ENCODE measurements at regions not wholly inside any gene's neighbourhood (a gene's known extent, or its start where the extent isn't known, plus 50 kb on each side); places are given as distances from the start of the nearest gene placed in this dataset.

DNA sequence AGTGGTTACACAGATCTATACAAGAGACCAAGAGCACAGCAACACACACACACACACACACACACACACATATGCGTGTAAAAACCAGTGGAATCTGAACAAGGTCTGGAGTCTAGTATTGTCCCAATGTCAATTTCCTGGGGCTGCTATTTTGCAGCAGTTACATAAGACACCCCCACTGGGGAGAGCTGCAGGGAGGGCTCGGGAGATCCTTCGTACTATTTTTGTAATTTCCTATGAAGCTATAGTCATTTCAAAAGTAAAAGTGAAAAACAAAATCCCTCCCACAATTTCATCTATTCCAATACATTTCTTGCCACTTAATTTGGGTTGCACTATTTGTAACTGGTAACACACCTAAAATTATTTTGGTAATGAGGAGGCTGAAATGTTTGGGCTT, 68.5 kb downstream of the C16orf95 start:
- FAIRE-seq: no peak
- TF ChIP-seq CTCF (IDR thresholded peaks at IDR 0.05; ENCODE audit: insufficient read depth, missing control alignments): no peak
- no peak for DNase-seq (ENCODE audit: insufficient read length, low spot score)

DNA sequence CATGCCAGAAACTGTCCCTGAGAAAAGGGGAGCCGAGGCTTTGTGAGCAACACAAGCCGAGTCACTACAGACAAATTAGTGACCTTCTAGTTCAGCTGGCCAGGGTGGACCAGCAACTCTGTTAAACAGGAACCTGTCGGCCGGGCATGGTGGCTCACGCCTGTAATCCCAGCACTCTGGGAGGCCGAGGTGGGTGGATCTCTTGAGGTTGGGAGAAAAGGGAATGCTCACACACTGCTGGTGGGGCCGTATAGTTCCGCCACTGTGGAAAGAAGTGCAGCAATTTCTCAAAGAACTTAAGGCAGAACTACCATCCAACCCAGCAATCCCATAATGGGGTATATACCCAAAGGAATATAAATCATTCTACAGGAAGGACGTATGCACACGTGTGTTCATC, 67.8 kb downstream of the C16orf95 start:
- FAIRE-seq (no peak), DNase-seq (ENCODE audit: insufficient read length, low spot score) (no peak)
- no peak for TF ChIP-seq CTCF (IDR thresholded peaks at IDR 0.05; ENCODE audit: insufficient read depth, missing control alignments)

- no peak for TF ChIP-seq CTCF (IDR thresholded peaks at IDR 0.05; ENCODE audit: insufficient read depth, missing control alignments)
- no peak for FAIRE-seq
- DNase-seq (ENCODE audit: insufficient read length, low spot score): no peak
Observed at GRCh38 chr16:87250431-87250960, 66.7 kb downstream of the C16orf95 start.

DNA sequence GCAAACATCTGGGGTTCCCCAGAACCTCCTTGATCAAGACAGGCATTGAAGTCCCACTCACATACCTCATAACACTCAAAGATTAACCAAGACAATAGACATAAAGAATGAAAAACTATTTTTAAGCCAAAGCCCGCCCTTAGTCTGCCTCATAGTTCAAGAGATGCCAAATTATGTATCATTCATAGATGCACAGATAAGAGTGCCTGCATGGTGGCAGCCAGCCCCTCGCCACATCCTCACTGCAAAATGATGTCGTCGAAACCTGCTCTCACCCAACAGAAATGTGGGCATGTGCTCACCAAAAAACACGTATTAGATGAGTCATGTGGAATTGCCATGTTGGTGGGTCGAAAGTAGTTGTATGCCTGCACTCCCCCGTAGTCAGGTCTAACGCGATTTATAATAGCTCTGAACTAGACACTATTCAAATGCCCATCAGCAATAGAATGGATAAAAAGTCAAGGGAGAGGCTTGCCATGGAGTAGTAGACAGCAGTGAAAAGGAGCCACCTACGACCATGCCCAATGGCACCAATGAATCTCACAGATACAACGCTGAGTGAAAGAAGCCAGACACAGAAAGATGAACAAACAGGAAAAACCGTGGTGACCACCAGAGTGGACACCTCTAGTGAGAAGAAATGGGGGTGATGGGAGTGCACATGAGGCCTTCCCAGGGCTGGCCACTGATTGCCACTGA, 64.8 kb downstream of the C16orf95 start:
- no peak for TF ChIP-seq CTCF (IDR thresholded peaks at IDR 0.05; ENCODE audit: insufficient read depth, missing control alignments)
- DNase-seq (ENCODE audit: insufficient read length, low spot score): no peak

More for the DNA sequence above, 64.8 kb downstream of the C16orf95 start:
- FAIRE-seq: no peak

Measured in D721Med (cell line).